ENCODE measurements at regions not wholly inside any gene's neighbourhood (a gene's known extent, or its start where the extent isn't known, plus 50 kb on each side); places are given as distances from the start of the nearest gene placed in this dataset.
A peak's percentile ranks its signal among the peaks of the same experiment; 100 is the strongest.

GRCh38 chr2:15040429-15041084, 408.0 kb downstream of the LRATD1 start:
- no peaks in the 10 kb centered on the region for H3K36me3 ChIP-seq (ENCODE audit: control insufficient read depth in 2 of 2, insufficient read depth in 2 of 2, low read length in 2 of 2)
- no peak overlapping the region for H3K9ac ChIP-seq (ENCODE audit: low read length in 2 of 2)
- peaks cover 13% of the 10 kb centered on the region for H3K4me1 ChIP-seq (ENCODE audit: control insufficient read depth, insufficient read depth, low read length)
- H3K9me3 ChIP-seq (ENCODE audit: control insufficient read depth in 2 of 2, low read length in 2 of 2): no peaks in the 10 kb centered on the region
- no peak overlapping the region for H3K27ac ChIP-seq (ENCODE audit: low read length)
- H3K27me3 ChIP-seq (ENCODE audit: control insufficient read depth in 1 of 2, insufficient read depth in 2 of 2, low read length in 2 of 2): no peaks in the 10 kb centered on the region
- no peak overlapping the region for H3K4me3 ChIP-seq (ENCODE audit: low read length in 2 of 2)

- no peak overlapping the region for H3K27ac ChIP-seq (ENCODE audit: low read length)
- H3K9ac ChIP-seq (ENCODE audit: low read length in 2 of 2): no peak overlapping the region
- peaks cover 13% of the 10 kb centered on the region for H3K4me1 ChIP-seq (ENCODE audit: control insufficient read depth, insufficient read depth, low read length)
- H3K9me3 ChIP-seq (ENCODE audit: control insufficient read depth in 2 of 2, low read length in 2 of 2): no peaks in the 10 kb centered on the region
- H3K27me3 ChIP-seq (ENCODE audit: control insufficient read depth in 1 of 2, insufficient read depth in 2 of 2, low read length in 2 of 2): no peaks in the 10 kb centered on the region
- no peak overlapping the region for H3K4me3 ChIP-seq (ENCODE audit: low read length in 2 of 2)
- H3K36me3 ChIP-seq (ENCODE audit: control insufficient read depth in 2 of 2, insufficient read depth in 2 of 2, low read length in 2 of 2): no peaks in the 10 kb centered on the region
Observed at GRCh38 chr2:15041429-15041837, 408.9 kb downstream of the LRATD1 start.

- Histone ChIP-seq H3K27me3 (ENCODE audit: control insufficient read depth in 1 of 2, insufficient read depth in 2 of 2, low read length in 2 of 2) (no peaks in the 10 kb centered on the region), H3K36me3 (ENCODE audit: control insufficient read depth in 2 of 2, insufficient read depth in 2 of 2, low read length in 2 of 2) (no peaks in the 10 kb centered on the region), H3K9me3 (ENCODE audit: control insufficient read depth in 2 of 2, low read length in 2 of 2) (no peaks in the 10 kb centered on the region), H3K27ac (ENCODE audit: low read length) (peak overlapping the region; percentile 75), H3K9ac (ENCODE audit: low read length in 2 of 2) (no peak overlapping the region), H3K4me3 (ENCODE audit: low read length in 2 of 2) (peak overlapping the region in 1 of 2 donors; percentile 52), H3K4me1 (ENCODE audit: control insufficient read depth, insufficient read depth, low read length) (peaks cover 13% of the 10 kb centered on the region)
Observed at GRCh38 chr2:15042801-15043217, 410.3 kb downstream of the LRATD1 start.

GRCh38 chr2:15043336-15044058, 411.0 kb downstream of the LRATD1 start:
- peaks cover 13% of the 10 kb centered on the region for H3K4me1 ChIP-seq (ENCODE audit: control insufficient read depth, insufficient read depth, low read length)
- peak overlapping the region; percentile 75 for H3K27ac ChIP-seq (ENCODE audit: low read length)
- no peaks in the 10 kb centered on the region for H3K27me3 ChIP-seq (ENCODE audit: control insufficient read depth in 1 of 2, insufficient read depth in 2 of 2, low read length in 2 of 2)
- H3K4me3 ChIP-seq (ENCODE audit: low read length in 2 of 2): peak overlapping the region in 1 of 2 donors; percentile 52
- H3K36me3 ChIP-seq (ENCODE audit: control insufficient read depth in 2 of 2, insufficient read depth in 2 of 2, low read length in 2 of 2): no peaks in the 10 kb centered on the region
- peak overlapping the region in 1 of 2 donors; percentile 36 for H3K9ac ChIP-seq (ENCODE audit: low read length in 2 of 2)
- H3K9me3 ChIP-seq (ENCODE audit: control insufficient read depth in 2 of 2, low read length in 2 of 2): no peaks in the 10 kb centered on the region

GRCh38 chr2:15045054-15045453, 412.5 kb downstream of the LRATD1 start:
- peaks cover 13% of the 10 kb centered on the region for H3K4me1 ChIP-seq (ENCODE audit: control insufficient read depth, insufficient read depth, low read length)
- no peaks in the 10 kb centered on the region for H3K36me3 ChIP-seq (ENCODE audit: control insufficient read depth in 2 of 2, insufficient read depth in 2 of 2, low read length in 2 of 2)
- no peak overlapping the region for H3K4me3 ChIP-seq (ENCODE audit: low read length in 2 of 2)
- H3K27ac ChIP-seq (ENCODE audit: low read length): no peak overlapping the region
- H3K9me3 ChIP-seq (ENCODE audit: control insufficient read depth in 2 of 2, low read length in 2 of 2): no peaks in the 10 kb centered on the region
- H3K27me3 ChIP-seq (ENCODE audit: control insufficient read depth in 1 of 2, insufficient read depth in 2 of 2, low read length in 2 of 2): no peaks in the 10 kb centered on the region
- H3K9ac ChIP-seq (ENCODE audit: low read length in 2 of 2): no peak overlapping the region

GRCh38 chr2:15047184-15047583, 414.7 kb downstream of the LRATD1 start:
- no peaks in the 10 kb centered on the region for H3K36me3 ChIP-seq (ENCODE audit: control insufficient read depth in 2 of 2, insufficient read depth in 2 of 2, low read length in 2 of 2)
- H3K9ac ChIP-seq (ENCODE audit: low read length in 2 of 2): no peak overlapping the region
- no peak overlapping the region for H3K27ac ChIP-seq (ENCODE audit: low read length)
- H3K4me3 ChIP-seq (ENCODE audit: low read length in 2 of 2): no peak overlapping the region
- peaks cover 13% of the 10 kb centered on the region for H3K4me1 ChIP-seq (ENCODE audit: control insufficient read depth, insufficient read depth, low read length)
- no peaks in the 10 kb centered on the region for H3K27me3 ChIP-seq (ENCODE audit: control insufficient read depth in 1 of 2, insufficient read depth in 2 of 2, low read length in 2 of 2)
- no peaks in the 10 kb centered on the region for H3K9me3 ChIP-seq (ENCODE audit: control insufficient read depth in 2 of 2, low read length in 2 of 2)

GRCh38 chr2:15048000-15048399, 415.5 kb downstream of the LRATD1 start:
- H3K9me3 ChIP-seq (ENCODE audit: control insufficient read depth in 2 of 2, low read length in 2 of 2): no peaks in the 10 kb centered on the region
- H3K9ac ChIP-seq (ENCODE audit: low read length in 2 of 2): no peak overlapping the region

GRCh38 chr2:15049096-15049993, 416.8 kb downstream of the LRATD1 start:
- Histone ChIP-seq H3K4me1 (ENCODE audit: control insufficient read depth, insufficient read depth, low read length) (no peaks in the 10 kb centered on the region), H3K27me3 (ENCODE audit: control insufficient read depth in 1 of 2, insufficient read depth in 2 of 2, low read length in 2 of 2) (peaks cover 0 to 3% of the 10 kb centered on the region in 2 donors), H3K36me3 (ENCODE audit: control insufficient read depth in 2 of 2, insufficient read depth in 2 of 2, low read length in 2 of 2) (no peaks in the 10 kb centered on the region), H3K9ac (ENCODE audit: low read length in 2 of 2) (no peak overlapping the region), H3K4me3 (ENCODE audit: low read length in 2 of 2) (no peak overlapping the region), H3K9me3 (ENCODE audit: control insufficient read depth in 2 of 2, low read length in 2 of 2) (no peaks in the 10 kb centered on the region), H3K27ac (ENCODE audit: low read length) (no peak overlapping the region)

More at GRCh38 chr2:15048000-15048399, 415.5 kb downstream of the LRATD1 start:
- H3K4me3 ChIP-seq (ENCODE audit: low read length in 2 of 2): no peak overlapping the region
- no peaks in the 10 kb centered on the region for H3K27me3 ChIP-seq (ENCODE audit: control insufficient read depth in 1 of 2, insufficient read depth in 2 of 2, low read length in 2 of 2)
- no peak overlapping the region for H3K27ac ChIP-seq (ENCODE audit: low read length)
- H3K4me1 ChIP-seq (ENCODE audit: control insufficient read depth, insufficient read depth, low read length): peaks cover 8% of the 10 kb centered on the region
- no peaks in the 10 kb centered on the region for H3K36me3 ChIP-seq (ENCODE audit: control insufficient read depth in 2 of 2, insufficient read depth in 2 of 2, low read length in 2 of 2)

- Histone ChIP-seq H3K4me1 (ENCODE audit: control insufficient read depth, insufficient read depth, low read length) (no peaks in the 10 kb centered on the region), H3K9ac (ENCODE audit: low read length in 2 of 2) (no peak overlapping the region), H3K27me3 (ENCODE audit: control insufficient read depth in 1 of 2, insufficient read depth in 2 of 2, low read length in 2 of 2) (peaks cover 0 to 3% of the 10 kb centered on the region in 2 donors), H3K36me3 (ENCODE audit: control insufficient read depth in 2 of 2, insufficient read depth in 2 of 2, low read length in 2 of 2) (no peaks in the 10 kb centered on the region), H3K4me3 (ENCODE audit: low read length in 2 of 2) (no peak overlapping the region), H3K27ac (ENCODE audit: low read length) (no peak overlapping the region), H3K9me3 (ENCODE audit: control insufficient read depth in 2 of 2, low read length in 2 of 2) (no peaks in the 10 kb centered on the region)
Observed at GRCh38 chr2:15050483-15050882, 418.0 kb downstream of the LRATD1 start.

GRCh38 chr2:15053542-15053941, 421.0 kb downstream of the LRATD1 start:
- H3K36me3 ChIP-seq (ENCODE audit: control insufficient read depth in 2 of 2, insufficient read depth in 2 of 2, low read length in 2 of 2): no peaks in the 10 kb centered on the region
- no peak overlapping the region for H3K27ac ChIP-seq (ENCODE audit: low read length)
- H3K27me3 ChIP-seq (ENCODE audit: control insufficient read depth in 1 of 2, insufficient read depth in 2 of 2, low read length in 2 of 2): peaks cover 0 to 3% of the 10 kb centered on the region in 2 donors
- no peak overlapping the region for H3K4me3 ChIP-seq (ENCODE audit: low read length in 2 of 2)
- no peak overlapping the region for H3K9ac ChIP-seq (ENCODE audit: low read length in 2 of 2)
- no peaks in the 10 kb centered on the region for H3K4me1 ChIP-seq (ENCODE audit: control insufficient read depth, insufficient read depth, low read length)
- no peaks in the 10 kb centered on the region for H3K9me3 ChIP-seq (ENCODE audit: control insufficient read depth in 2 of 2, low read length in 2 of 2)
